ENCODE measurements at regions not wholly inside any gene's neighbourhood (a gene's known extent, or its start where the extent isn't known, plus 50 kb on each side); places are given as distances from the start of the nearest gene placed in this dataset.
A peak's percentile ranks its signal among the peaks of the same experiment; 100 is the strongest.

DNA sequence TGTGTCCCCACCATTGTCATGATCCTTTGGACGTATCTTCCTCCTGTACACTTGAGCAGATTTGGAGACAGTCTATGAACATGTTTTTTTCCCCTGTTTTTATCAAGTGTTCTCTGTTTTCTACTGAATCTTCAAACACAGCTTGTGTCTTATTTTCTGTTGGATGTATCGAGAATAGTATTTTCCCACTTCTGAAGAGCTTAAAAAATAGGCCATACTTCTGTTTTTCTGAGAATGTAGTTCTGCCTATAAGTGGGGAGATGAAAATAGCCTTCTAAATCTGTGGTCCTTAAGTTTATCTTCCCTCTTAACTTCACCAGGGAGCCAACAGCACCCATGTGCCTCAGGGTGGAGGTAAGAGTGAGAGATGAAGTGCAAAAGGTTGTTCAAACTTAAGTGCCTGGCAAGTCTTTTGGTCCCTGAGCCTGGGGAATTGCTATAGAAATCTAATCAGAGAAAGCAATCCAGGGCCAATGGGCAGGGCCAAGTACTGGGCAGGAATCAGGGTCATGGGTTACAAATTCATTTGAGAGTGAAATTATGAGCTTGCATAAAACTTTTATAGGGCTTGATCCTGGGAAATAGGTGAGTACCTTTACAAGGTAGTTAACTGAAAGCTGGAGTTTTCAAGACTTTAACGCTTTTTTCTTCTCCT, 58.9 kb downstream of the ARF6 start:
- no peak for ATAC-seq
- no peak for DNase-seq (ENCODE audit: low read depth in 1 of 2, low spot score in 1 of 2)
- Histone ChIP-seq H3K4me3 (no peak overlapping the region), H3K4me1 (peaks cover 61% of the 10 kb centered on the region), H3K4me2 (no peak overlapping the region), H3K27ac (peak overlapping the region; percentile 13 to 79; a peak in 3 of 6 replicates), H3K9me3 (no peaks in the 10 kb centered on the region)
- POLR2A ChIA-PET: no interaction called here
- no peak for FAIRE-seq
- CTCF ChIA-PET: interaction anchor here (0.8 to 2.2 kb wide), 7 partner anchors 11 to 152 kb away, joined by 3 to 6 read pairs (median 4); no protein-coding TSS in a partner anchor
- TF ChIP-seq RARB (CRISPR knock-in tag; IDR thresholded peaks at IDR 0.05): no peak
- TF ChIP-seq TP53 (CRISPR knock-in tag; IDR thresholded peaks at IDR 0.05): no peak
- no peak for TF ChIP-seq MAFK (IDR thresholded peaks at IDR 0.05; ENCODE audit: partially characterized antibody)
- no peak for TF ChIP-seq GATA3 (IDR thresholded peaks at IDR 0.05; ENCODE audit: borderline replicate concordance)
- TF ChIP-seq PHF8 (IDR thresholded peaks at IDR 0.05; ENCODE audit: borderline replicate concordance, low read depth): no peak
- no peak for TF ChIP-seq FOXS1 (CRISPR knock-in tag; IDR thresholded peaks at IDR 0.05)
- no peak for TF ChIP-seq RFX5 (IDR thresholded peaks at IDR 0.05)
- no peak for TF ChIP-seq HOXB5 (CRISPR knock-in tag; IDR thresholded peaks at IDR 0.05)
- TF ChIP-seq POLR2AphosphoS2 (conservative IDR thresholded peaks at IDR 0.05; ENCODE audit: low read length): no peak
- no peak for TF ChIP-seq JUNB (IDR thresholded peaks at IDR 0.05)
- WGBS (ENCODE audit: missing lambda C conversion rate): 94% methylated on average over 3 of the region's 3 CpGs

DNA sequence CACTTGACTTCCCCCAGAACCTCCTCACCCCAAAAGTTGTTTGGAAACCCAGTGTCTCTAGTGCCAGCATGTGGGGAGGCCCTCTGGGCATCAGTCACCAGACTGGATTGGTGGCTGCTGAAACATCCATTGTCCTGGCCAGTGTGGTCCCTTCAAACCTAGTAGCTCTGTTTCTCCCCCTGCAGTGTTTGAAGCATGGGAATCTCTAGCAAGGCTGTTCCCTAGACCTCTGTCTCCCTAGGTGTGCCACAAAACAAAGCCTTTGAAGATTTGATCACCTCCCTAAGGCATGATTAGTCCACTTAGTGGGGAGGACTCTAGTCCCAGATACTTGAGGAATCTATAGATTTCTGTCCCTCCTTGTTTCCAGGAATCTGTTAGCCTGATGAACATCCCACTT, 60.3 kb downstream of the ARF6 start:
- ChIA-PET CTCF (interaction anchor here (0.7 to 2.2 kb wide), 5 partner anchors 9 to 91 kb away, joined by 3 to 6 read pairs (median 3); no protein-coding TSS in a partner anchor), POLR2A (no interaction called here)
- Histone ChIP-seq H3K4me3 (no peak overlapping the region), H3K4me1 (peaks cover 60% of the 10 kb centered on the region), H3K9me3 (no peaks in the 10 kb centered on the region), H3K4me2 (no peak overlapping the region), H3K27ac (peak overlapping the region; percentile 19 to 22; a peak in 1 of 6 replicates)
- no peak for FAIRE-seq
- ATAC-seq: no peak
- no peak for DNase-seq (ENCODE audit: low read depth in 1 of 2, low spot score in 1 of 2)
- TF ChIP-seq, protein P1, sequence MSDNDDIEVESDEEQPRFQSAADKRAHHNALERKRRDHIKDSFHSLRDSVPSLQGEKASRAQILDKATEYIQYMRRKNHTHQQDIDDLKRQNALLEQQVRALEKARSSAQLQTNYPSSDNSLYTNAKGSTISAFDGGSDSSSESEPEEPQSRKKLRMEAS (IDR thresholded peaks at IDR 0.05): no peak
- TF ChIP-seq JUNB (IDR thresholded peaks at IDR 0.05) (no peak), RCOR1 (IDR thresholded peaks at IDR 0.05; ENCODE audit: low read depth, low read length) (no peak)

DNA sequence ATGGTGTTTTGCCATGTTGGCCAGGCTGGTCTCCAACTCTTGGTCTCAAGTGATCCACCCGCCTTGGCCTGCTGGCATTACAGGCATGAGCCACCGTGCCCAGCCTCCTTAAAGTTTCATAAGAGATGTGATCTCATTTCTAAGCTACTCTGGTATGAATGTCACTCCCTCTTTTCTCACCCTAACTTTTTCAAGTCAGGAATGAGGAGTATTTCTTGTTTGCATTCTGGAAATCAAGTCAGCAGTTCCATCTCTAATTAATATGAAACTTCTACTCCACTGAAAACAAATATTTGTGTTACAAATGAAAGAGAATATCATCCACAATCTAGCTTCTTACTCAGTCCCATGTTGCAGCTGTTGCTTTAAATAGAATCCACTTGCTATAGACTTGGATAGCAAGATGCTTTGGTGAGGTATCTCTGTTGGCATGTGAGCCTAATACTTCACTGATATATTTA, 61.3 kb downstream of the ARF6 start:
- CTCF ChIA-PET: interaction anchor here (0.8 to 1.5 kb wide), 5 partner anchors 8 to 89 kb away, joined by 3 to 5 read pairs (median 3); no protein-coding TSS in a partner anchor
- no peak for TF ChIP-seq EP300 (IDR thresholded peaks at IDR 0.05)
- TF ChIP-seq, protein P2, sequence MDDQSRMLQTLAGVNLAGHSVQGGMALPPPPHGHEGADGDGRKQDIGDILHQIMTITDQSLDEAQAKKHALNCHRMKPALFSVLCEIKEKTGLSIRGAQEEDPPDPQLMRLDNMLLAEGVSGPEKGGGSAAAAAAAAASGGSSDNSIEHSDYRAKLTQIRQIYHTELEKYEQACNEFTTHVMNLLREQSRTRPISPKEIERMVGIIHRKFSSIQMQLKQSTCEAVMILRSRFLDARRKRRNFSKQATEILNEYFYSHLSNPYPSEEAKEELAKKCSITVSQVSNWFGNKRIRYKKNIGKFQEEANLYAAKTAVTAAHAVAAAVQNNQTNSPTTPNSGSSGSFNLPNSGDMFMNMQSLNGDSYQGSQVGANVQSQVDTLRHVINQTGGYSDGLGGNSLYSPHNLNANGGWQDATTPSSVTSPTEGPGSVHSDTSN (IDR thresholded peaks at IDR 0.05): no peak
- no peak for TF ChIP-seq CHD2 (IDR thresholded peaks at IDR 0.05; ENCODE audit: low read length, partially characterized antibody)
- TF ChIP-seq TP53 (CRISPR knock-in tag; IDR thresholded peaks at IDR 0.05): no peak
- TF ChIP-seq ZSCAN20 (CRISPR knock-in tag; IDR thresholded peaks at IDR 0.05): no peak
- TF ChIP-seq POLR2A (IDR thresholded peaks at IDR 0.05; ENCODE audit: low read length): no peak
- no peak for TF ChIP-seq HEYL (CRISPR knock-in tag; IDR thresholded peaks at IDR 0.05)
- no peak for TF ChIP-seq CBX2 (IDR thresholded peaks at IDR 0.05; ENCODE audit: borderline replicate concordance, low read depth)
- TF ChIP-seq ZC3H11A (IDR thresholded peaks at IDR 0.05): no peak
- no peak for TF ChIP-seq EHF (CRISPR knock-in tag; IDR thresholded peaks at IDR 0.05)
- no peak for TF ChIP-seq RAD21 (conservative IDR thresholded peaks at IDR 0.05 in 1 of 2, IDR thresholded peaks at IDR 0.05 in 1 of 2)
- no peak for TF ChIP-seq BHLHE40 (IDR thresholded peaks at IDR 0.05; ENCODE audit: low read depth, low read length)
- TF ChIP-seq, protein P3, sequence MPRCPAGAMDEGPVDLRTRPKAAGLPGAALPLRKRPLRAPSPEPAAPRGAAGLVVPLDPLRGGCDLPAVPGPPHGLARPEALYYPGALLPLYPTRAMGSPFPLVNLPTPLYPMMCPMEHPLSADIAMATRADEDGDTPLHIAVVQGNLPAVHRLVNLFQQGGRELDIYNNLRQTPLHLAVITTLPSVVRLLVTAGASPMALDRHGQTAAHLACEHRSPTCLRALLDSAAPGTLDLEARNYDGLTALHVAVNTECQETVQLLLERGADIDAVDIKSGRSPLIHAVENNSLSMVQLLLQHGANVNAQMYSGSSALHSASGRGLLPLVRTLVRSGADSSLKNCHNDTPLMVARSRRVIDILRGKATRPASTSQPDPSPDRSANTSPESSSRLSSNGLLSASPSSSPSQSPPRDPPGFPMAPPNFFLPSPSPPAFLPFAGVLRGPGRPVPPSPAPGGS (IDR thresholded peaks at IDR 0.05): no peak
- TF ChIP-seq, protein P4, sequence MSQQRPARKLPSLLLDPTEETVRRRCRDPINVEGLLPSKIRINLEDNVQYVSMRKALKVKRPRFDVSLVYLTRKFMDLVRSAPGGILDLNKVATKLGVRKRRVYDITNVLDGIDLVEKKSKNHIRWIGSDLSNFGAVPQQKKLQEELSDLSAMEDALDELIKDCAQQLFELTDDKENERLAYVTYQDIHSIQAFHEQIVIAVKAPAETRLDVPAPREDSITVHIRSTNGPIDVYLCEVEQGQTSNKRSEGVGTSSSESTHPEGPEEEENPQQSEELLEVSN (IDR thresholded peaks at IDR 0.05; ENCODE audit: borderline replicate concordance, low read depth): no peak
- TF ChIP-seq ZFP36 (IDR thresholded peaks at IDR 0.05; ENCODE audit: borderline replicate concordance, partially characterized antibody): no peak
- no peak for TF ChIP-seq GATA3 (IDR thresholded peaks at IDR 0.05; ENCODE audit: borderline replicate concordance)
- TF ChIP-seq KDM5A (IDR thresholded peaks at IDR 0.05): no peak
- TF ChIP-seq RCOR1 (IDR thresholded peaks at IDR 0.05; ENCODE audit: low read depth, low read length): no peak
- no peak for TF ChIP-seq NR3C1 (IDR thresholded peaks at IDR 0.05)
- TF ChIP-seq, protein P1 (IDR thresholded peaks at IDR 0.05): no peak
- peak overlapping the region in 1 of 2 experiments; percentile 55; a peak in 2 of 6 replicates for H3K27ac ChIP-seq
- H3K4me1 ChIP-seq: peaks cover 58% of the 10 kb centered on the region
- POLR2A ChIA-PET: interaction anchor here (1.0 kb wide), 1 partner anchor 87 kb away, joined by 10 read pairs; no protein-coding TSS in a partner anchor
- FAIRE-seq (no peak), DNase-seq (ENCODE audit: low read depth in 1 of 2, low spot score in 1 of 2) (peak in 1 of 2 experiments; percentile 40), ATAC-seq (peak in 1 of 2 experiments; percentile 43; a peak in 2 of 6 replicates)
- 0 out of 3 replicates have a peak overlapping the region, but pooled peaks have one; percentile 1 for H3K4me2 ChIP-seq
- no peak overlapping the region for H3K4me3 ChIP-seq
- no peaks in the 10 kb centered on the region for H3K9me3 ChIP-seq
- 47% methylated on average over 2 of the region's 2 CpGs for WGBS (ENCODE audit: missing lambda C conversion rate)

Measured in A549 (cell line).